Esophagus squamous epithelium (tissue), 5 donors: ENCODE measurements at regions not wholly inside any gene's neighbourhood (a gene's known extent, or its start where the extent isn't known, plus 50 kb on each side); places are given as distances from the start of the nearest gene placed in this dataset.

Source experiments
- DNase-seq: peaks from one replicate; lab custom pipeline; 2025; lab: John Stamatoyannopoulos, UW
- H3K27ac ChIP-seq, 4 donors: fragments of 200-600 bp; sonication (generic); one replicate each; pipeline ENCODE4 v1.5.1; 2016 to 2019; ENCODE audit warnings: mild to moderate bottlenecking in 1 of 4
- H3K27me3 ChIP-seq, 4 donors: fragments of 200-600 bp; sonication (generic); 1 replicate in 3 of 4; 2 replicates in 1 of 4; pipeline versions ENCODE4 v1.5.1 to v1.6.0; 2017 to 2021; ENCODE audit warnings: antibody characterized with exemption in 1 of 4
- H3K36me3 ChIP-seq, 3 donors: fragments of 200-600 bp; sonication (generic); one replicate each; pipeline ENCODE4 v1.5.1; 2016 to 2019
- H3K4me1 ChIP-seq, 3 donors: fragments of 200-600 bp; sonication (generic); one replicate each; pipeline ENCODE4 v1.5.1; 2017 to 2019
- H3K4me3 ChIP-seq, 4 donors: fragments of 200-600 bp; sonication (generic); 1 replicate in 3 of 4; 2 replicates in 1 of 4; pipeline ENCODE4 v1.5.1; 2016 to 2019; ENCODE audit warnings: mild to moderate bottlenecking in 2 of 4, moderate library complexity in 1 of 4
- H3K9me3 ChIP-seq, 3 donors: fragments of 200-600 bp; sonication (generic); one replicate each; pipeline ENCODE4 v1.5.1; 2016 to 2019
- CTCF ChIP-seq, 6 experiments: fragments of 450-650 bp in 4 of 6; fragments of 200-600 bp in 2 of 6; sonication (generic) in 2 of 6; IDR thresholded peaks; one replicate each; pipeline ENCODE4 v1.5.1; 2016 to 2019; ENCODE audit warnings: antibody characterized with exemption in 6 of 6, mild to moderate bottlenecking in 4 of 6, moderate library complexity in 4 of 6
- POLR2A ChIP-seq, 4 donors: fragments of 450-650 bp; IDR thresholded peaks; one replicate each; pipeline ENCODE4 v1.6.1; 2017; ENCODE audit warnings: antibody characterized with exemption in 4 of 4, mild to moderate bottlenecking in 4 of 4, moderate library complexity in 3 of 4
- WGBS, 2 donors: methylation state at CpG; one replicate each; pipeline ENCODE4 v1.1.5; 2018; 5-methylcytosine and 5-hydroxymethylcytosine counted together
- intact Hi-C: fragments of 100-400 bp; cut with DNase I; formaldehyde crosslinking; loops from one replicate; pipeline ENCODE4 v1.15.0; 2022
- donor health status: DM: yes; HTN: yes; CAD: no.

DNA sequence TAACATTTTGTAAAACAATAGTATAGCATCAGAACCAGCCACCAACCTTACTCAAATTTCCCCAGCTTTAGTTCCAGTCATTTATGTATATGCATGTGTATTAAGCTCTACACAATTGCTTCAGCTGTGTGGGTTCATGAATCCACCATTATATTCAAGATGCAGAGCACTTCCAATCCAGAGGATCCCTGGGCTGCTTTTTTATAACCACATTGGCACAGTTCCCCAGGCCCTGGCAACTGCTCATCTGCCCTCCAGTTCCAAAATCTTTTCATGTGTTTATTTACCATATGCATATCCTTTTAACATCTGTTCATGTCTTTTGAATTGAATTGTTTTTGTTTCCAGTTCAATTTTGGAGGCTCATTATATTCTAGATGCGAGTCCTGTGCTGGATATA is 482.9 kb upstream of the HS6ST1 start:
- no peak overlapping the region for H3K27ac ChIP-seq
- 32 to 50% methylated on average over 1 of the region's 1 CpG for WGBS, 2 donors
- no peak for TF ChIP-seq CTCF (IDR thresholded peaks at IDR 0.05)
- no peak for TF ChIP-seq POLR2A (IDR thresholded peaks at IDR 0.05)
- H3K9me3 ChIP-seq, result no peaks in the 10 kb centered on the region
- H3K4me3 ChIP-seq, result no peak overlapping the region
- no peak for DNase-seq
- peaks cover 0 to 51% (median 13%) of the 10 kb centered on the region in 3 donors for H3K4me1 ChIP-seq
- no peaks in the 10 kb centered on the region for H3K36me3 ChIP-seq
- H3K27me3 ChIP-seq, result no peaks in the 10 kb centered on the region
- intact Hi-C loops, result no loop called here

- 78 to 93% methylated on average over 2 of the region's 2 CpGs for WGBS, 2 donors
- Histone ChIP-seq H3K27me3 (no peaks in the 10 kb centered on the region), H3K9me3 (no peaks in the 10 kb centered on the region), H3K27ac (no peak overlapping the region), H3K4me1 (peaks cover 0 to 43% (median 11%) of the 10 kb centered on the region in 3 donors), H3K36me3 (no peaks in the 10 kb centered on the region), H3K4me3 (no peak overlapping the region)
- TF ChIP-seq CTCF (IDR thresholded peaks at IDR 0.05) (no peak), POLR2A (IDR thresholded peaks at IDR 0.05) (no peak)
- DNase-seq, result no peak
- intact Hi-C loops, result no loop called here
These were observed 484.6 kb upstream of the HS6ST1 start for GRCh38 chr2:128803222-128803621.

GRCh38 chr2:128805237-128805636 is 486.6 kb upstream of the HS6ST1 start:
- Histone ChIP-seq H3K27ac (peak overlapping the region in 2 of 4 donors; percentile 45 to 60), H3K4me3 (no peak overlapping the region), H3K4me1 (peaks cover 0 to 39% (median 3%) of the 10 kb centered on the region in 3 donors), H3K9me3 (no peaks in the 10 kb centered on the region), H3K27me3 (no peaks in the 10 kb centered on the region), H3K36me3 (no peaks in the 10 kb centered on the region)
- TF ChIP-seq POLR2A (IDR thresholded peaks at IDR 0.05) (no peak), CTCF (IDR thresholded peaks at IDR 0.05) (no peak)
- no peak for DNase-seq
- 26 to 37% methylated on average over 2 of the region's 2 CpGs for WGBS, 2 donors
- intact Hi-C loops, result no loop called here

- no peaks in the 10 kb centered on the region for H3K27me3 ChIP-seq
- no peaks in the 10 kb centered on the region for H3K9me3 ChIP-seq
- H3K36me3 ChIP-seq, result no peaks in the 10 kb centered on the region
- intact Hi-C loops, result no loop called here
- peak overlapping the region in 2 of 4 donors; percentile 45 to 60 for H3K27ac ChIP-seq
- WGBS, 2 donors, result 69 to 88% methylated on average over 2 of the region's 2 CpGs
- TF ChIP-seq POLR2A (IDR thresholded peaks at IDR 0.05) (no peak), CTCF (IDR thresholded peaks at IDR 0.05) (no peak)
- no peak for DNase-seq
- H3K4me3 ChIP-seq, result no peak overlapping the region
- peaks cover 0 to 38% (median 3%) of the 10 kb centered on the region in 3 donors for H3K4me1 ChIP-seq
These were observed 487.2 kb upstream of the HS6ST1 start for GRCh38 chr2:128805918-128806317.

- no peaks in the 10 kb centered on the region for H3K9me3 ChIP-seq
- H3K27ac ChIP-seq, result no peak overlapping the region
- DNase-seq, result no peak
- no peaks in the 10 kb centered on the region for H3K27me3 ChIP-seq
- intact Hi-C loops, result no loop called here
- TF ChIP-seq POLR2A (IDR thresholded peaks at IDR 0.05), result no peak
- no peak for TF ChIP-seq CTCF (IDR thresholded peaks at IDR 0.05)
- WGBS, 2 donors, result 93 to 100% methylated on average over 1 of the region's 1 CpG
- no peak overlapping the region for H3K4me3 ChIP-seq
- H3K4me1 ChIP-seq, result peaks cover 0 to 38% (median 3%) of the 10 kb centered on the region in 3 donors
- no peaks in the 10 kb centered on the region for H3K36me3 ChIP-seq
These were observed 488.6 kb upstream of the HS6ST1 start for GRCh38 chr2:128807317-128807716.
